ENCODE measurements at regions not wholly inside any gene's neighbourhood (a gene's known extent, or its start where the extent isn't known, plus 50 kb on each side); places are given as distances from the start of the nearest gene placed in this dataset.

DNA sequence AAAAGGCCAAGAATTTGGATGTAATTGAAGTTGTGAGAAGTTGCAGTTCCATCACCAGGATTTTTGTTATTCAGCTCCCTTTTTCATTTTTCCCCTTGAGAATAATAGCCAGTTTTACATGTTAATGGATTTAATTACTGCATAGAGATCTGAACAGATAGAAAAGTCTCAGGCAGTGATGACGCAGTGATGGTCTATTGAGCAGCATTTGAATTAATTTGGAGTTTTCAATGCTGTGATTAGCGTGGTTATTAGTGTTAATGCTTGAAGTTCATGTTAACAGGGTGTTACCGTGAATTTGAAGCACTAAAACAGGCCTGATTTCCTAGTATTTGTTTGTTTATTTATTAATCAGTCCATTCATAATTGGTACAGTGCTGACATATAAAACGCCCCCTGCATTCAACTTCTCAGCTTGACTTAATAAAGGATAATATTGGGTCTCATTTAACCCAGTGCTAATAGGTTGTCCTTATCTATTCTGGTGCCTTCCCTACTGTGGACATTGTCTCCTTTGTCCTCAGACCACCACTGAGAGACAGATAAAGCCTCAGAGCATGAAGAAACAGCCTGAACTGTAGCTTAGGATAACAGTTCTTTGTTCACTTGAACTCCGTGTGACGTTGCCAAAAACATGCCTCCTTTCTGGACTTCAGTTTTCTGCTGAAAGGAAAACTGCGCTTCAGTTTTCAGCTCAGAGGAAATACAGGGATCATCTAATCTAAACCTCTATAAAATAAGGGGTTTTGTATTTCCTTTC, 82.4 kb downstream of the RTP4 start:
- Histone ChIP-seq H3K4me3 (ENCODE audit: low read depth, low read length) (no peak overlapping the region), H3K36me3 (ENCODE audit: control insufficient read depth in 2 of 2, insufficient read depth in 1 of 2, low read length in 2 of 2) (no peaks in the 10 kb centered on the region), H3K9me3 (ENCODE audit: control insufficient read depth, insufficient read depth, low read depth, low read length) (no peaks in the 10 kb centered on the region), H3K4me1 (ENCODE audit: control insufficient read depth, insufficient read depth, low read length) (no peaks in the 10 kb centered on the region), H3K27ac (ENCODE audit: extremely low read depth, low read depth, low read length) (no peak overlapping the region)
- CTCF ChIA-PET, result interaction anchor here (0.6 kb wide), 1 partner anchor 16 kb away, joined by 3 read pairs; no protein-coding TSS in a partner anchor
- POLR2A ChIA-PET, result no interaction called here
- TF ChIP-seq ZNF555 (tag by site-specific recombination; conservative IDR thresholded peaks at IDR 0.05), result no peak

DNA sequence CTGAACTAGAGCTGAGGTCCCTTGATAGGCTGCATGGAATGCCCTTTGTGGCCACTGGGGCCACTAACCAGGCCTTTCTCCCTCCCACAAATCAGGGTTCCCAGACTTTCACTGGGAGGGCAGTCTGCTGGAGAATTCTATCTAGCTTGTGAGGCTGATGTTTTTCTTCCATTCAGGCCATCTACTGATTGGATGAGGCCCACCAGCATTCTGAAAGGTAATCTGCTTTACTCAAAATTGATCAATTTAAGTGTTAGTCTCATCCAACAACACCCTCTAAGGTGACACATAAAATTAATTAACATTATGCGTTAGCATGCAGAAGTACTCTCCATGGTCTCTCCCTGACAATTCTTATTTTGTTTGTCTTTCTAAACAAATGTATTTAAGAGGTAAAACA, 80.5 kb downstream of the RTP4 start:
- ChIA-PET POLR2A (no interaction called here), CTCF (interaction anchor here (1.2 to 2.0 kb wide), 2 partner anchors 130 to 231 kb away, joined by 5 to 9 read pairs; no protein-coding TSS in a partner anchor)
- no peak overlapping the region for H3K27ac ChIP-seq (ENCODE audit: extremely low read depth, low read depth, low read length)
- no peak overlapping the region for H3K4me3 ChIP-seq (ENCODE audit: low read depth, low read length)
- no peaks in the 10 kb centered on the region for H3K4me1 ChIP-seq (ENCODE audit: control insufficient read depth, insufficient read depth, low read length)
- no peaks in the 10 kb centered on the region for H3K36me3 ChIP-seq (ENCODE audit: control insufficient read depth in 2 of 2, insufficient read depth in 1 of 2, low read length in 2 of 2)
- TF ChIP-seq ZNF146 (tag by site-specific recombination; IDR thresholded peaks at IDR 0.05), result no peak
- no peak for TF ChIP-seq SALL2 (tag by site-specific recombination; IDR thresholded peaks at IDR 0.05; ENCODE audit: borderline replicate concordance)
- peak; percentile 77; the same call in 1 of the 2 replicates for TF ChIP-seq ZNF10 (tag by site-specific recombination; IDR thresholded peaks at IDR 0.05)
- TF ChIP-seq ZNF660 (tag by site-specific recombination; IDR thresholded peaks at IDR 0.05), result no peak
- TF ChIP-seq ZBTB1 (tag by site-specific recombination; IDR thresholded peaks at IDR 0.05), result no peak
- H3K9me3 ChIP-seq (ENCODE audit: control insufficient read depth, insufficient read depth, low read depth, low read length), result no peaks in the 10 kb centered on the region

- H3K4me1 ChIP-seq (ENCODE audit: control insufficient read depth, insufficient read depth, low read length), result no peaks in the 10 kb centered on the region
- H3K36me3 ChIP-seq (ENCODE audit: control insufficient read depth in 2 of 2, insufficient read depth in 1 of 2, low read length in 2 of 2), result no peaks in the 10 kb centered on the region
- ChIA-PET CTCF (interaction anchor here (1.2 to 2.0 kb wide), 2 partner anchors 129 to 232 kb away, joined by 5 to 9 read pairs; no protein-coding TSS in a partner anchor), POLR2A (no interaction called here)
- H3K9me3 ChIP-seq (ENCODE audit: control insufficient read depth, insufficient read depth, low read depth, low read length), result no peaks in the 10 kb centered on the region
- H3K27ac ChIP-seq (ENCODE audit: extremely low read depth, low read depth, low read length), result no peak overlapping the region
- H3K4me3 ChIP-seq (ENCODE audit: low read depth, low read length), result no peak overlapping the region
- TF ChIP-seq ZNF140 (tag by site-specific recombination; IDR thresholded peaks at IDR 0.05) (no peak), ZNF692 (tag by site-specific recombination; IDR thresholded peaks at IDR 0.05) (peak; percentile 85), ZFP69B (tag by site-specific recombination; IDR thresholded peaks at IDR 0.05) (peak; percentile 52; the same call in 1 of the 2 replicates)
- TF ChIP-seq, protein P1, sequence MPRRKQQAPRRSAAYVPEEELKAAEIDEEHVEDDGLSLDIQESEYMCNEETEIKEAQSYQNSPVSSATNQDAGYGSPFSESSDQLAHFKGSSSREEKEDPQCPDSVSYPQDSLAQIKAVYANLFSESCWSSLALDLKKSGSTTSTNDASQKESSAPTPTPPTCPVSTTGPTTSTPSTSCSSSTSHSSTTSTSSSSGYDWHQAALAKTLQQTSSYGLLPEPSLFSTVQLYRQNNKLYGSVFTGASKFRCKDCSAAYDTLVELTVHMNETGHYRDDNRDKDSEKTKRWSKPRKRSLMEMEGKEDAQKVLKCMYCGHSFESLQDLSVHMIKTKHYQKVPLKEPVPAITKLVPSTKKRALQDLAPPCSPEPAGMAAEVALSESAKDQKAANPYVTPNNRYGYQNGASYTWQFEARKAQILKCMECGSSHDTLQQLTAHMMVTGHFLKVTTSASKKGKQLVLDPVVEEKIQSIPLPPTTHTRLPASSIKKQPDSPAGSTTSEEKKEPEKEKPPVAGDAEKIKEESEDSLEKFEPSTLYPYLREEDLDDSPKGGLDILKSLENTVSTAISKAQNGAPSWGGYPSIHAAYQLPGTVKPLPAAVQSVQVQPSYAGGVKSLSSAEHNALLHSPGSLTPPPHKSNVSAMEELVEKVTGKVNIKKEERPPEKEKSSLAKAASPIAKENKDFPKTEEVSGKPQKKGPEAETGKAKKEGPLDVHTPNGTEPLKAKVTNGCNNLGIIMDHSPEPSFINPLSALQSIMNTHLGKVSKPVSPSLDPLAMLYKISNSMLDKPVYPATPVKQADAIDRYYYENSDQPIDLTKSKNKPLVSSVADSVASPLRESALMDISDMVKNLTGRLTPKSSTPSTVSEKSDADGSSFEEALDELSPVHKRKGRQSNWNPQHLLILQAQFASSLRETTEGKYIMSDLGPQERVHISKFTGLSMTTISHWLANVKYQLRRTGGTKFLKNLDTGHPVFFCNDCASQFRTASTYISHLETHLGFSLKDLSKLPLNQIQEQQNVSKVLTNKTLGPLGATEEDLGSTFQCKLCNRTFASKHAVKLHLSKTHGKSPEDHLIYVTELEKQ (tag by site-specific recombination; IDR thresholded peaks at IDR 0.05; ENCODE audit: borderline replicate concordance), result no peak
Observed at GRCh38 chr3:187447737-187448136, 79.6 kb downstream of the RTP4 start.

- no peaks in the 10 kb centered on the region for H3K36me3 ChIP-seq (ENCODE audit: control insufficient read depth in 2 of 2, insufficient read depth in 1 of 2, low read length in 2 of 2)
- no peak overlapping the region for H3K4me3 ChIP-seq (ENCODE audit: low read depth, low read length)
- no peaks in the 10 kb centered on the region for H3K4me1 ChIP-seq (ENCODE audit: control insufficient read depth, insufficient read depth, low read length)
- CTCF ChIA-PET, result interaction anchor here (1.3 kb wide), 1 partner anchor 126 kb away, joined by 7 read pairs; no protein-coding TSS in a partner anchor
- no peak for TF ChIP-seq ZBTB7A (tag by site-specific recombination; IDR thresholded peaks at IDR 0.05; ENCODE audit: low read depth)
- POLR2A ChIA-PET, result no interaction called here
- no peaks in the 10 kb centered on the region for H3K9me3 ChIP-seq (ENCODE audit: control insufficient read depth, insufficient read depth, low read depth, low read length)
- H3K27ac ChIP-seq (ENCODE audit: extremely low read depth, low read depth, low read length), result no peak overlapping the region
Observed at GRCh38 chr3:187445356-187445755, 77.2 kb downstream of the RTP4 start.

Measured in HEK293 (cell line).